Right cardiac atrium (tissue), 5 donors: ENCODE measurements at regions not wholly inside any gene's neighbourhood (a gene's known extent, or its start where the extent isn't known, plus 50 kb on each side); places are given as distances from the start of the nearest gene placed in this dataset.

Source experiments
- ATAC-seq, 2 donors: fragments of 200-7000 bp; cut with Tn5 transposase; one replicate each; pipeline versions ENCODE4 v1.8.0 to v1.9.1; 2020; ENCODE audit warnings: moderate library complexity in 2 of 2, mild to moderate bottlenecking in 1 of 2
- DNase-seq, 3 donors: peaks; one replicate each; pipeline ENCODE4 v3.0.0-alpha.2; 2020
- H3K27ac ChIP-seq: one replicate; pipeline ENCODE4 v1.5.1; 2013; ENCODE audit warnings: mild to moderate bottlenecking, low read length, control low read depth, moderate library complexity
- H3K27me3 ChIP-seq: one replicate; pipeline ENCODE4 v1.6.1; 2013; ENCODE audit not compliant: control insufficient read depth, insufficient read depth
- H3K4me1 ChIP-seq: one replicate; pipeline ENCODE4 v1.6.1; 2013; ENCODE audit warnings: low read length; ENCODE audit not compliant: control insufficient read depth, insufficient read depth
- H3K4me3 ChIP-seq: one replicate; pipeline ENCODE4 v1.5.1; 2013; ENCODE audit warnings: low read length, control low read depth
- H3K9me3 ChIP-seq: one replicate; pipeline ENCODE4 v1.6.1; 2013; ENCODE audit warnings: low read length; ENCODE audit not compliant: control insufficient read depth
- WGBS: extraction: QIAGEN DNeasy Blood & Tissue Kit; methylation state at CpG from one replicate; pipeline ENCODE4 v1.1.7; 2013; 5-methylcytosine and 5-hydroxymethylcytosine counted together
- intact Hi-C, 4 donors: fragments of 100-400 bp; cut with DNase I; formaldehyde crosslinking; loops; one replicate each; pipeline versions ENCODE4 v1.11.0 to v1.14.0; 2022 to 2023
- donor health status: healthy with polysubstance abuse.
- donor health status: DM: no; HTN: yes; CAD: no.
- donor health status: DM: no; HTN: no; CAD: no.
- donor health status: DM: no; HTN: yes; CAD: no; lungs with severe emphysema.
- donor health status: DM: yes; HTN: yes; CAD: no.

DNA sequence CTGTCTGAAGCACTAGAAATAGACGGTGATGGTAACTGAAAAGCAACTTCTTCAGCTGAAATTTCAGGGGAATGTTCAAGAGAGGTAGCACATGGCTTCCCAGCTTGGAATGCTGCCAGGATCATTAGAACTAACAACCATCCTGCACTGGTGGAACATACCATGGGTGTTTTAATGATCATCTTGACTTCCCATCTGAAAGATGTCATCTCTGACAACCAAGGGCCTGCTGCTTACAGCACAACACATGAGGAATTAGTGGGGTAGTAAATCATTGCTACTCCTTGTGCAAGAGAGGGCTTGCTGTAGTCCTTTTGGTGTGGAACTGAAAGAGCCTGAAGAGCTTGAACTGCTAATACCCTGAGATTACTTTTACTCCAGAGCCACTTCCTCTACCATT is 853.7 kb downstream of the MCTP2 start:
- H3K9me3 ChIP-seq: no peaks in the 10 kb centered on the region
- DNase-seq (no peak), ATAC-seq (no peak)
- H3K27me3 ChIP-seq: peaks cover 2% of the 10 kb centered on the region
- WGBS: 66% methylated on average over 1 of the region's 1 CpG
- no peak overlapping the region for H3K4me3 ChIP-seq
- intact Hi-C loops: no loop called here
- H3K4me1 ChIP-seq: no peaks in the 10 kb centered on the region
- H3K27ac ChIP-seq: no peak overlapping the region

DNA sequence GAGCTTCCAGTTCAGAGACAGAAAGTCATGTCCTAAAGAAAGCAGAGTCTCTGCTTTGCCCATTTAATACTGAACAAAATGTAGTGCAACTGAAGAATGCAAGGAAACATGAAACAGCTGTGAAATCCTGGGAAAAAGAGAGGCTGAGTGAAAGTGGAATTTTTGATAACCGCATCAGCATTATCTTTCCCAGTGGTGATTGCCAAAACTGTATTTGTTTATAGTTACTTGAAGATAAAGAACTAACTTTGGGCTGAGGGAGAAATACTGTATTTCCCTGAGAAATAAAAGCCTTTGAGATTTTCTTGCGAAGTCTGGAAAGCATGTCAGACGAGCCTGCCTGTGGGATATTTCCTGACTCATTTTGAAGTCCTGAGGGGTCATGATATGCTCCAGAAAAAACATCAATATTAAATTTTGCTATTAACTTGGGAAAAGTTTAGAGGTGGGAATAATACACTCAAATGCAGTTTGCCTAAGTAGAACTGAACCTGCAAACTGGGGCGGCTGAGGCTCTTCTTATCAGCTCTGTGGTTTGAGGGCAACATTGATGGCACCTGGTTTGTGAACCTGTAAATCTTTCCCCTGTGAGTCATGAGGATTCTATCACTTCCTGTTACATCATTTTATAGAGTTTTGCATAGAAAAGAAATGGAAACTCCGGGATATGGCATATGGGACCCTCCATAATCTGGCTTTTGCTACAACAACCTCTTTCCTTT is 855.3 kb downstream of the MCTP2 start:
- Histone ChIP-seq H3K4me3 (no peak overlapping the region), H3K9me3 (no peaks in the 10 kb centered on the region), H3K27me3 (peaks cover 2% of the 10 kb centered on the region), H3K4me1 (no peaks in the 10 kb centered on the region), H3K27ac (no peak overlapping the region)
- intact Hi-C loops: no loop called here
- DNase-seq: no peak
- 38% methylated on average over 5 of the region's 5 CpGs for WGBS
- peak; percentile 20 to 24 for ATAC-seq

DNA sequence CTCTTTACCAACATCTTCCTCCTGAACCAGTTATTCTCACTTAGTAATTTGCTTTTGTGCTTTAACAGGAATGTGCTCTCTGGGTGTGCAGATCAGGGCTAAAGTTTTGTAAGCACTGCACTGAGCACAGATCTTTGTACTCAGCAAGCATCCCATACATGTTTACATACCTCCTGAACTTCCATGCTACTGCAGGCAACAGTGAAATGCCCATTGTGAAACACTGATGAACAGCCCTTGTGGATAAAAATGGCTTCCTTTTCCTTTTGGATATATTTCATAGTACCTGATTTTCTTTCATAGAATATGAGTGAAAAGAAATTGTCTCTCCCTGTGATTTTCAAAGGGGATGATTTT is 855.9 kb downstream of the MCTP2 start:
- H3K4me1 ChIP-seq: no peaks in the 10 kb centered on the region
- H3K4me3 ChIP-seq: no peak overlapping the region
- intact Hi-C loops: no loop called here
- no peak for ATAC-seq
- H3K27ac ChIP-seq: no peak overlapping the region
- no peak for DNase-seq
- H3K9me3 ChIP-seq: no peaks in the 10 kb centered on the region
- peaks cover 2% of the 10 kb centered on the region for H3K27me3 ChIP-seq

DNA sequence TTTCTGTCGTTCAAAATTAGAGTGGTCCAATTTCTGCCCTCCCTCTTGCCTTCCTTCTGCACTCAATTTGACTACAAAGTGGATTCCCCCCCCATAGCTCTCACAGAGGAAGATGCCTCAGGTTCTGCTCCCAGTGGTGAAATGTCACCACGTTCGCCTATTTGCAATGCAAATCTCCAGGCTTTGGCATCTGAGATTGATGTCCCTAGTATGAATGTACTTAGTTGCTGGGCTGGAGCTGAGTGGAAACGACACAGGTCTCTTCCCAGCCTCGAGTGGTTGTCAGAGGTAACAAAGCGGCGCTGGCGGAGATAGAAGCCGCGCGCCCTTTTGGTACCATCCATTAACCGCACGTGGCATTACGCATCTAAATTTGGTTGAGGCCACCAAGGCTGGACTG is 860.1 kb downstream of the MCTP2 start:
- no peak overlapping the region for H3K4me3 ChIP-seq
- DNase-seq (no peak), ATAC-seq (no peak)

DNA sequence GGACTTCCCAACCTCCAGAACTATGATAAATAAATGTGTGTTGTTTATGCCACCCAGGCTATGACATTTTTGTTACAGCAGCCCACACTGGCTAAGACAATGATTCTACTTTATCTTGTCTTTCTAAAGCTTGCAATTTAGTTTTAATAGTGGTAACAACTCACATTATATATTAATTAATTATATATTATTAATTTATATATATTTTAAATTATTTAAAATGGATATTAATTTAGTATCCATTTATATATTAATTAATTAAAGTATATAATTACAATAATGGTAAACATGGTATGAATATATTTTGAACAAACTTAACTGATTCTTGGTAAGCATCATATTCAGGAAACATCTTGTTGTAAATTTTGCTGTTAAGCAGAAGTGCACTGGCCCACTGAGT is 863.9 kb downstream of the MCTP2 start:
- Histone ChIP-seq H3K4me1 (no peaks in the 10 kb centered on the region), H3K27ac (no peak overlapping the region), H3K4me3 (no peak overlapping the region), H3K27me3 (no peaks in the 10 kb centered on the region), H3K9me3 (no peaks in the 10 kb centered on the region)
- ATAC-seq (no peak), DNase-seq (no peak)
- intact Hi-C loops: no loop called here

More for the DNA sequence above, 860.1 kb downstream of the MCTP2 start:
- H3K27me3 ChIP-seq: no peaks in the 10 kb centered on the region
- no peaks in the 10 kb centered on the region for H3K4me1 ChIP-seq
- H3K9me3 ChIP-seq: no peaks in the 10 kb centered on the region
- no peak overlapping the region for H3K27ac ChIP-seq
- intact Hi-C loops: no loop called here
- 93% methylated on average over 14 of the region's 14 CpGs for WGBS

DNA sequence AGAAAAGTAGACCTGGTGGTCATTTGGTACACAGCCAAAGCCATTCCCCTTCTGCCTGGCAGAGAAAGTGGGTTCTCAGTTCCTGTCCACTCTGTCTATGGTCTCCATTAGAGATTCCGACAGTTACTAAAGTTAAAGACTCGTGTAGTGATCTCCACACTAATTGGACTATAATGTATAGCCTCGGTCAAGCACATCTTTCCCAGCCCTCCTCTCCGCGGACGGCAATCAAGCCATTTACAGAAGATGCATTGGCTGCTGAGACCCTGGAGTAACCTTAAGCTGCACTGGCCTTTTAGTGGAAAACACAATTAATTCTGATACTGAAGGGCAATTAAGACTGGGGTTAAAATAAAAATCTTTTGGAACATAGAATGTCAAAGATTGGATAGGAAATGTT is 865.3 kb downstream of the MCTP2 start:
- Histone ChIP-seq H3K4me1 (no peaks in the 10 kb centered on the region), H3K27me3 (no peaks in the 10 kb centered on the region), H3K4me3 (no peak overlapping the region), H3K9me3 (no peaks in the 10 kb centered on the region), H3K27ac (no peak overlapping the region)
- intact Hi-C loops: no loop called here
- DNase-seq (no peak), ATAC-seq (no peak)
- 94% methylated on average over 6 of the region's 6 CpGs for WGBS

DNA sequence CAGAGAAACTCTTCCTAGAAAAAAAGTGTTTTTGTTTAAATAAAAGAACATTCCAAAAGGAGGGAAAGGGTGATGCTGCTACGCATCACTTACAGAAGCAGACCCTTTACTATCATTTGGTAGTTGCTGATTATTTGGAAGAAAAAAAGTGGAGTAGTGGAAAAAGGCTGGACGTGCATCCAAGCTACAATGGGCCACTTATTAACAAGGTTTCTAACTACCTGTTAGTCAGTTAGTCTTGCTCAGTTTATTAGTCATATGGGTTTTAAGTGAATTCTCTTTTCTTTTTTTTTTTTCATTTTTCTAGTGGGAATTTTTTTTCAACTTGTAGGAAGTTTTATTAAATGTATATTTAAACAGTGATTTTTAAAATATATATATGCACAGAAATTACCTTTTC is 866.0 kb downstream of the MCTP2 start:
- Histone ChIP-seq H3K4me1 (no peaks in the 10 kb centered on the region), H3K4me3 (no peak overlapping the region), H3K27ac (no peak overlapping the region), H3K9me3 (no peaks in the 10 kb centered on the region), H3K27me3 (no peaks in the 10 kb centered on the region)
- 88% methylated on average over 2 of the region's 2 CpGs for WGBS
- intact Hi-C loops: no loop called here
- no peak for ATAC-seq
- DNase-seq: no peak

DNA sequence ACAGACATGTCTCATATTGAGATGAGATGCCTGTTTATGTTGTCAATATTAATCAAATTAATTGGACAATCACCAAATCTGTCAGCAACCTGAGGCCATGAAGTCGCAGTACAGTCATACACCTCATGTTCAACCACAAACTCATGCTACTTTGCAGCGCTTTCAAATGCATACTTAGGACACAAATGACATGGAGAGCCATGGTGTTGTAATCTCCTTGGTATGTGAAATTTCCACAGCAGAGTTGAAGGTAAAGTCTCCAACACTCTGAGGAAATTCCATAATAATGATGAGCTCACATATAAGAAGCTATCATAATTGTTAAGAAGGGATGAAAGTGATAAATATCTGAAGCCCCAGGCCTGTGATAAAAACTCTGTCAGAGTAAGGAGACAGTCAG is 873.9 kb downstream of the MCTP2 start:
- ATAC-seq: no peak
- H3K27ac ChIP-seq: no peak overlapping the region
- H3K4me1 ChIP-seq: no peaks in the 10 kb centered on the region
- H3K4me3 ChIP-seq: no peak overlapping the region
- WGBS: 90% methylated on average over 2 of the region's 2 CpGs
- H3K9me3 ChIP-seq: no peaks in the 10 kb centered on the region
- intact Hi-C loops: no loop called here
- no peaks in the 10 kb centered on the region for H3K27me3 ChIP-seq
- DNase-seq: no peak

DNA sequence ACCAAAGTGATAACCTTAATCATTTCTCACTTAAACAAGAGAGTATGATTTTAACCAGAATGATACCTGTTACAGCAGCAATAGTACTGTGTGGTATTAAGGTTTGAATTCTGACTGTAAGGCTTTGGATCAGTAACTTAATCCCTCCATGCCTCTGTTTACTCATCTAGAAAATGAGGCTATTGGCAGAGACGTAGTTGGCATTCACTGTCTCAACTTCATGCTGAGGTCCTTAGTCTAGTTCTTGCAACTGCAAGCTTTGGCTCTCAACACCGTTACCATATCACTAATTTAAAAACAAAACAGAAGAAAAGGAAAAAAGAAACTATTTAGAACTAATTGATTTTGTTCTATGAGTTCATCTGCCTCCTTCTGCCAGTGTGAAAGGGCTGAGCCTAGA is 875.4 kb downstream of the MCTP2 start:
- no peak for DNase-seq
- intact Hi-C loops: no loop called here
- Histone ChIP-seq H3K27ac (no peak overlapping the region), H3K9me3 (no peaks in the 10 kb centered on the region), H3K4me3 (no peak overlapping the region), H3K4me1 (no peaks in the 10 kb centered on the region), H3K27me3 (no peaks in the 10 kb centered on the region)
- no peak for ATAC-seq
- 62% methylated on average over 2 of the region's 2 CpGs for WGBS

DNA sequence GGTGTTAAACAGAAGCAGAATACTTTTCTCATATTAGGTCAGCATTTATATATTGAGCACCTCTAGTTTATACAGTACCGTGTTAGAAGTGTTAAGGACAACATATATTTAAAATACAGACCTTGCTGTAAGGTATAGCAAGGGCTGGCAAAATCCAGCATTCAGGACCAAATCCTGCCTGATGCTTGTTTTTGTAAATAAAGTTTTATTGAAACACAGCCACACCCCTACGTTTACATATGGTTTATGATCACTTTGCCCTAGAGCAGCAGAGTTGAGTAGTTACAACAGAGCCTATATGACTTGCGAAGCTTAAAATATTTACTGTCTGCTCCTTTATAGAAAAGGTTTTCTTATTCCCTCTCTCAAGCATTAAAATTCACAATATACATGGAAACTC is 877.3 kb downstream of the MCTP2 start:
- Histone ChIP-seq H3K4me1 (no peaks in the 10 kb centered on the region), H3K4me3 (no peak overlapping the region), H3K9me3 (no peaks in the 10 kb centered on the region), H3K27ac (no peak overlapping the region), H3K27me3 (no peaks in the 10 kb centered on the region)
- ATAC-seq: no peak
- DNase-seq: no peak
- whole genome bisulfite sequencing: 85% methylated on average over 3 of the region's 3 CpGs
- intact Hi-C loops: no loop called here

DNA sequence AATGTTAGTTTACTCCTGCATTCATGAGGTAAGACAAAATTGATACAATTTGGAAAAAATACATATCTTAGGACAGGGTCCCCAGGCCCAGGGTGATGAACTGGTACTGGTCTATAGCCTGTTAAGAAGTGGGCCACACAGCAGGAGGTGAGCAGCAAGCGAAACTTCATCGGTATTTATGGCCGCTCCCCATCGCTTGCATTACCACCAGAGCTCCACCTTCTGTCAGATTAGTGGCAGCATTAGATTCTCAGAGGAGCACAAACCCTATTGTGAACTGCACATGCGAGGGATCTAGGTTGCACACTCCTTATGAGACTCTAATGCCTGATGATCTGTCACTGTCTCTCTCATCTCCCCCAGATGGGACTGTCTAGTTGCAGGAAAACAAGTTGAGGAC is 880.6 kb downstream of the MCTP2 start:
- ATAC-seq (no peak), DNase-seq (no peak)
- Histone ChIP-seq H3K27ac (no peak overlapping the region), H3K4me3 (no peak overlapping the region), H3K4me1 (no peaks in the 10 kb centered on the region), H3K9me3 (no peaks in the 10 kb centered on the region), H3K27me3 (no peaks in the 10 kb centered on the region)
- WGBS: 96% methylated on average over 5 of the region's 5 CpGs
- intact Hi-C loops: no loop called here

DNA sequence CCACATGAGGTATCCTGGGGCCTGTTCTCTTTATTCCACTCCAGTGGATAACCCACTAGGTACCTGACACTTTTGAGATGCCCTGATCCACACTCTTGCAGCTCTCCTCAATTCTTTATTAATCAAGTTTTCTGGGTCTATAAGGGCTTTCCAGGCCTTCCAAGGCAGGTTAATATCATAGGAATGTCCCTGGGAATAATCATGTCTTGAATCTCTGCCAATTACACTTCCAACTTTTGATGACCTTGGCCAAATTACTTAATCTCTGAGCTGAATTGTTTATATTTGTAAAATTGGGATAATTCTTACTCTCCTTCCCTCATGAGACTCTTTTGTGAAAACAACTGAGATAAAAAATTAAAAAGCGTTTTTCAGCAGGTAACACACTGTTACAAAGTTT is 881.7 kb downstream of the MCTP2 start:
- Histone ChIP-seq H3K27me3 (no peaks in the 10 kb centered on the region), H3K27ac (no peak overlapping the region), H3K4me1 (no peaks in the 10 kb centered on the region), H3K4me3 (no peak overlapping the region), H3K9me3 (no peaks in the 10 kb centered on the region)
- intact Hi-C loops: no loop called here
- 68% methylated on average over 1 of the region's 1 CpG for WGBS
- DNase-seq (no peak), ATAC-seq (no peak)
